ENCODE measurements at regions not wholly inside any gene's neighbourhood (a gene's known extent, or its start where the extent isn't known, plus 50 kb on each side); places are given as distances from the start of the nearest gene placed in this dataset.

GRCh38 chr10:44157574-44157973, 227.3 kb downstream of the CXCL12 start:
- TF ChIP-seq YY1 (IDR thresholded peaks at IDR 0.05) (no peak), CTCF (IDR thresholded peaks at IDR 0.05; ENCODE audit: low read depth, low read length, missing input control) (no peak), RAD21 (IDR thresholded peaks at IDR 0.05) (no peak), GABPA (IDR thresholded peaks at IDR 0.05 in 1 of 2, conservative IDR thresholded peaks at IDR 0.05 in 1 of 2) (no peak)

All from liver (tissue), 3 donors.